ENCODE measurements at regions not wholly inside any gene's neighbourhood (a gene's known extent, or its start where the extent isn't known, plus 50 kb on each side); places are given as distances from the start of the nearest gene placed in this dataset.
"Not testable (repeated sequence)": the region's sequence is repeated elsewhere in the genome, so short reads cannot be mapped to it uniquely, and the experiment has no call there.

GRCh38 chr18:39574897-39575296 is 2009.3 kb upstream of the CELF4 start:
- Histone ChIP-seq H3K36me3 (ENCODE audit: control insufficient read depth, insufficient read depth, low read length) (no peaks in the 10 kb centered on the region), H3K27me3 (ENCODE audit: control insufficient read depth, insufficient read depth, low read length) (no peaks in the 10 kb centered on the region)
- 60% methylated on average over 1 of the region's 4 CpGs for WGBS (ENCODE audit: insufficient coverage)

GRCh38 chr18:39571511-39571910 is 2005.9 kb upstream of the CELF4 start:
- Histone ChIP-seq H3K27ac (ENCODE audit: low read depth, low read length) (no peak overlapping the region), H3K27me3 (ENCODE audit: control insufficient read depth, insufficient read depth, low read length) (no peaks in the 10 kb centered on the region), H3K9me3 (ENCODE audit: control insufficient read depth, insufficient read depth, low read length) (no peaks in the 10 kb centered on the region), H3K4me1 (ENCODE audit: control insufficient read depth, insufficient read depth, low read length) (no peaks in the 10 kb centered on the region), H3K36me3 (ENCODE audit: control insufficient read depth, insufficient read depth, low read length) (no peaks in the 10 kb centered on the region), H3K4me3 (ENCODE audit: low read depth, low read length) (no peak overlapping the region)
- DNase-seq (ENCODE audit: low read depth in 4 of 6, low spot score in 6 of 6): peak in 1 of 6 donors; percentile 14
- no CpG with 5 or more reads among the region's 5 CpGs for WGBS (ENCODE audit: insufficient coverage)

More at GRCh38 chr18:39574897-39575296, 2009.3 kb upstream of the CELF4 start:
- no peak overlapping the region for H3K27ac ChIP-seq (ENCODE audit: low read depth, low read length)
- no peak overlapping the region for H3K4me3 ChIP-seq (ENCODE audit: low read depth, low read length)
- DNase-seq (ENCODE audit: low read depth in 4 of 6, low spot score in 6 of 6): no peak
- H3K4me1 ChIP-seq (ENCODE audit: control insufficient read depth, insufficient read depth, low read length): no peaks in the 10 kb centered on the region
- H3K9me3 ChIP-seq (ENCODE audit: control insufficient read depth, insufficient read depth, low read length): no peaks in the 10 kb centered on the region

- 89% methylated on average over 11 of the region's 32 CpGs for WGBS (ENCODE audit: insufficient coverage)
- not testable (repeated sequence) for DNase-seq (ENCODE audit: low read depth in 4 of 6, low spot score in 6 of 6); H3K27me3 ChIP-seq (ENCODE audit: control insufficient read depth, insufficient read depth, low read length); H3K4me1 ChIP-seq (ENCODE audit: control insufficient read depth, insufficient read depth, low read length); H3K36me3 ChIP-seq (ENCODE audit: control insufficient read depth, insufficient read depth, low read length); H3K27ac ChIP-seq (ENCODE audit: low read depth, low read length); H3K9me3 ChIP-seq (ENCODE audit: control insufficient read depth, insufficient read depth, low read length); H3K4me3 ChIP-seq (ENCODE audit: low read depth, low read length)
These were observed 2000.1 kb upstream of the CELF4 start for GRCh38 chr18:39565551-39566230.

GRCh38 chr18:39564716-39565115 is 1999.1 kb upstream of the CELF4 start:
- 100% methylated on average over 2 of the region's 4 CpGs for WGBS (ENCODE audit: insufficient coverage)
- no peaks in the 10 kb centered on the region for H3K36me3 ChIP-seq (ENCODE audit: control insufficient read depth, insufficient read depth, low read length)
- H3K27ac ChIP-seq (ENCODE audit: low read depth, low read length): no peak overlapping the region
- no peak overlapping the region for H3K4me3 ChIP-seq (ENCODE audit: low read depth, low read length)
- no peaks in the 10 kb centered on the region for H3K4me1 ChIP-seq (ENCODE audit: control insufficient read depth, insufficient read depth, low read length)
- H3K9me3 ChIP-seq (ENCODE audit: control insufficient read depth, insufficient read depth, low read length): no peaks in the 10 kb centered on the region
- DNase-seq (ENCODE audit: low read depth in 4 of 6, low spot score in 6 of 6): no peak
- no peaks in the 10 kb centered on the region for H3K27me3 ChIP-seq (ENCODE audit: control insufficient read depth, insufficient read depth, low read length)

- H3K36me3 ChIP-seq (ENCODE audit: control insufficient read depth, insufficient read depth, low read length): no peaks in the 10 kb centered on the region
- H3K27me3 ChIP-seq (ENCODE audit: control insufficient read depth, insufficient read depth, low read length): no peaks in the 10 kb centered on the region
- peak in 1 of 6 donors; percentile 13 for DNase-seq (ENCODE audit: low read depth in 4 of 6, low spot score in 6 of 6)
- WGBS (ENCODE audit: insufficient coverage): 43% methylated on average over 1 of the region's 2 CpGs
- no peaks in the 10 kb centered on the region for H3K4me1 ChIP-seq (ENCODE audit: control insufficient read depth, insufficient read depth, low read length)
- no peak overlapping the region for H3K27ac ChIP-seq (ENCODE audit: low read depth, low read length)
- no peaks in the 10 kb centered on the region for H3K9me3 ChIP-seq (ENCODE audit: control insufficient read depth, insufficient read depth, low read length)
- no peak overlapping the region for H3K4me3 ChIP-seq (ENCODE audit: low read depth, low read length)
These were observed 1995.5 kb upstream of the CELF4 start for GRCh38 chr18:39561126-39561525.

- Histone ChIP-seq H3K36me3 (ENCODE audit: control insufficient read depth, insufficient read depth, low read length) (no peaks in the 10 kb centered on the region), H3K27me3 (ENCODE audit: control insufficient read depth, insufficient read depth, low read length) (no peaks in the 10 kb centered on the region), H3K4me3 (ENCODE audit: low read depth, low read length) (no peak overlapping the region), H3K27ac (ENCODE audit: low read depth, low read length) (no peak overlapping the region), H3K9me3 (ENCODE audit: control insufficient read depth, insufficient read depth, low read length) (no peaks in the 10 kb centered on the region), H3K4me1 (ENCODE audit: control insufficient read depth, insufficient read depth, low read length) (no peaks in the 10 kb centered on the region)
- peak in 1 of 6 donors; percentile 19 for DNase-seq (ENCODE audit: low read depth in 4 of 6, low spot score in 6 of 6)
These were observed 1993.1 kb upstream of the CELF4 start for GRCh38 chr18:39558658-39559057.

GRCh38 chr18:39555496-39555895 is 1989.9 kb upstream of the CELF4 start:
- H3K4me3 ChIP-seq (ENCODE audit: low read depth, low read length): no peak overlapping the region
- no peak for DNase-seq (ENCODE audit: low read depth in 4 of 6, low spot score in 6 of 6)
- no CpG with 5 or more reads among the region's 1 CpG for whole genome bisulfite sequencing (ENCODE audit: insufficient coverage)
- H3K27ac ChIP-seq (ENCODE audit: low read depth, low read length): no peak overlapping the region
- no peaks in the 10 kb centered on the region for H3K36me3 ChIP-seq (ENCODE audit: control insufficient read depth, insufficient read depth, low read length)
- no peaks in the 10 kb centered on the region for H3K27me3 ChIP-seq (ENCODE audit: control insufficient read depth, insufficient read depth, low read length)
- H3K4me1 ChIP-seq (ENCODE audit: control insufficient read depth, insufficient read depth, low read length): no peaks in the 10 kb centered on the region
- H3K9me3 ChIP-seq (ENCODE audit: control insufficient read depth, insufficient read depth, low read length): no peaks in the 10 kb centered on the region

- no peak overlapping the region for H3K4me3 ChIP-seq (ENCODE audit: low read depth, low read length)
- no peaks in the 10 kb centered on the region for H3K9me3 ChIP-seq (ENCODE audit: control insufficient read depth, insufficient read depth, low read length)
- WGBS (ENCODE audit: insufficient coverage): 93% methylated on average over 1 of the region's 2 CpGs
- no peak for DNase-seq (ENCODE audit: low read depth in 4 of 6, low spot score in 6 of 6)
- H3K27me3 ChIP-seq (ENCODE audit: control insufficient read depth, insufficient read depth, low read length): no peaks in the 10 kb centered on the region
- no peaks in the 10 kb centered on the region for H3K36me3 ChIP-seq (ENCODE audit: control insufficient read depth, insufficient read depth, low read length)
- no peaks in the 10 kb centered on the region for H3K4me1 ChIP-seq (ENCODE audit: control insufficient read depth, insufficient read depth, low read length)
- H3K27ac ChIP-seq (ENCODE audit: low read depth, low read length): no peak overlapping the region
These were observed 1985.1 kb upstream of the CELF4 start for GRCh38 chr18:39550701-39551100.

GRCh38 chr18:39549144-39549543 is 1983.5 kb upstream of the CELF4 start:
- peak in 1 of 6 donors; percentile 63 for DNase-seq (ENCODE audit: low read depth in 4 of 6, low spot score in 6 of 6)
- H3K9me3 ChIP-seq (ENCODE audit: control insufficient read depth, insufficient read depth, low read length): no peaks in the 10 kb centered on the region
- H3K36me3 ChIP-seq (ENCODE audit: control insufficient read depth, insufficient read depth, low read length): no peaks in the 10 kb centered on the region
- WGBS (ENCODE audit: insufficient coverage): no CpG with 5 or more reads among the region's 1 CpG
- H3K27me3 ChIP-seq (ENCODE audit: control insufficient read depth, insufficient read depth, low read length): no peaks in the 10 kb centered on the region
- no peaks in the 10 kb centered on the region for H3K4me1 ChIP-seq (ENCODE audit: control insufficient read depth, insufficient read depth, low read length)
- no peak overlapping the region for H3K4me3 ChIP-seq (ENCODE audit: low read depth, low read length)
- no peak overlapping the region for H3K27ac ChIP-seq (ENCODE audit: low read depth, low read length)

- Histone ChIP-seq H3K36me3 (ENCODE audit: control insufficient read depth, insufficient read depth, low read length) (no peaks in the 10 kb centered on the region), H3K4me1 (ENCODE audit: control insufficient read depth, insufficient read depth, low read length) (no peaks in the 10 kb centered on the region), H3K4me3 (ENCODE audit: low read depth, low read length) (no peak overlapping the region), H3K27me3 (ENCODE audit: control insufficient read depth, insufficient read depth, low read length) (no peaks in the 10 kb centered on the region), H3K27ac (ENCODE audit: low read depth, low read length) (no peak overlapping the region), H3K9me3 (ENCODE audit: control insufficient read depth, insufficient read depth, low read length) (no peaks in the 10 kb centered on the region)
- DNase-seq (ENCODE audit: low read depth in 4 of 6, low spot score in 6 of 6): no peak
- 83% methylated on average over 3 of the region's 5 CpGs for WGBS (ENCODE audit: insufficient coverage)
These were observed 1966.1 kb upstream of the CELF4 start for GRCh38 chr18:39531659-39532058.
